GM12878 (cell line): ENCODE measurements at regions not wholly inside any gene's neighbourhood (a gene's known extent, or its start where the extent isn't known, plus 50 kb on each side); places are given as distances from the start of the nearest gene placed in this dataset.

ENCODE experiments used
- BCL11A ChIP-seq: IDR thresholded peaks from 2 replicates; pipeline ENCODE4 v1.6.1; 2011; ENCODE audit warnings: low read depth, low read length
- CHD2 ChIP-seq: IDR thresholded peaks from 2 replicates; pipeline ENCODE4 v1.6.1; 2011; ENCODE audit warnings: low read depth, low read length, improper control_type of control experiment, borderline replicate concordance
- HCFC1 ChIP-seq: fragments of 150-350 bp; IDR thresholded peaks from 2 replicates; pipeline ENCODE4 v1.6.1; 2014; ENCODE audit warnings: low read length
- JUND ChIP-seq: IDR thresholded peaks from 2 replicates; pipeline ENCODE4 v1.6.1; 2012; ENCODE audit warnings: low read depth, mild to moderate bottlenecking, low read length, improper control_type of control experiment, moderate library complexity
- KDM1A ChIP-seq: fragments of 200-600 bp; sonication (generic); IDR thresholded peaks from 2 replicates; pipeline ENCODE4 v1.6.1; 2016; ENCODE audit warnings: borderline replicate concordance
- NFYA ChIP-seq: IDR thresholded peaks from 2 replicates; pipeline ENCODE4 v1.6.1; 2011; ENCODE audit warnings: low read depth, mild to moderate bottlenecking, low read length, improper control_type of control experiment, borderline replicate concordance
- POLR2A ChIP-seq: IDR thresholded peaks from 2 replicates; pipeline ENCODE4 v1.6.1; 2011; ENCODE audit warnings: low read depth, mild to moderate bottlenecking, low read length
- SREBF1 ChIP-seq: IDR thresholded peaks from 2 replicates; pipeline ENCODE4 v1.6.1; 2012; ENCODE audit warnings: mild to moderate bottlenecking, low read length
- TAF1 ChIP-seq: IDR thresholded peaks from 2 replicates; pipeline ENCODE4 v1.6.1; 2011; ENCODE audit warnings: mild to moderate bottlenecking, low read depth, low read length, borderline replicate concordance
- ZNF207 ChIP-seq: fragments of 450-650 bp; IDR thresholded peaks from 2 replicates; pipeline ENCODE4 v1.6.1; 2014; ENCODE audit warnings: antibody characterized with exemption, mild to moderate bottlenecking, borderline replicate concordance
- TF ChIP-seq, protein P1 (sequence below): IDR thresholded peaks from 2 replicates; pipeline ENCODE4 v1.6.1; 2011; ENCODE audit warnings: low read depth, low read length, improper control_type of control experiment, borderline replicate concordance
- TF ChIP-seq, protein P2 (sequence below), 3 experiments: IDR thresholded peaks in 2 of 3; conservative IDR thresholded peaks in 1 of 3; 2 replicates each; pipeline ENCODE4 v1.5.1; 2011; ENCODE audit warnings: low read depth in 3 of 3, low read length in 3 of 3, mild to moderate bottlenecking in 3 of 3, control low read depth in 2 of 3, moderate library complexity in 2 of 3, inconsistent platforms in 1 of 3, mixed read lengths in 1 of 3; ENCODE audit not compliant: control insufficient read depth in 2 of 3, insufficient read depth in 1 of 3; ENCODE audit errors: extremely low read depth in 1 of 3

DNA sequence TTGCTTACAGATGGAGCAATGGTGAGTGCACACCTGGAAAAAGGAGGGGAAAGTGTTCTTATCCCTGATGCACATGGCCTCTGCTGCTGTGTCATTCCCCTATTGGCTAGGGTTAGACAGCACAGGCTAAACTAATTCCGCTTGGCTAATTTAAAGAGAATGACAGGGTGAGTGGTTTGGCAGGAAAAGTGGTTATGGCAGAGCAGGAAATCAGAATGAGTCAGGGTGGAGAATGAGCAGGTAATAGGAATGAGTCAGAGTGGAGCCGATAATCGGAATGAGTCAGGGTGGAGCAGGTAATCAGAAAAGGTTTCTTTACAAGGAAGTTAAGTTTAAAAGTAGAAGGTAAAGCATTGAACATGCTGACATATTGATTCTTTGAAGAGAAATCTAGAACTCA, 355.5 kb upstream of the HTR1E start:
- TF ChIP-seq POLR2A (no peak), TAF1 (no peak), NFYA (no peak), CHD2 (no peak), HCFC1 (no peak), JUND (no peak), SREBF1 (no peak), ZNF207 (no peak), BCL11A (no peak), KDM1A (no peak)
- TF ChIP-seq, protein P1, sequence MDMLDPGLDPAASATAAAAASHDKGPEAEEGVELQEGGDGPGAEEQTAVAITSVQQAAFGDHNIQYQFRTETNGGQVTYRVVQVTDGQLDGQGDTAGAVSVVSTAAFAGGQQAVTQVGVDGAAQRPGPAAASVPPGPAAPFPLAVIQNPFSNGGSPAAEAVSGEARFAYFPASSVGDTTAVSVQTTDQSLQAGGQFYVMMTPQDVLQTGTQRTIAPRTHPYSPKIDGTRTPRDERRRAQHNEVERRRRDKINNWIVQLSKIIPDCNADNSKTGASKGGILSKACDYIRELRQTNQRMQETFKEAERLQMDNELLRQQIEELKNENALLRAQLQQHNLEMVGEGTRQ, result no peak
- TF ChIP-seq, protein P2, sequence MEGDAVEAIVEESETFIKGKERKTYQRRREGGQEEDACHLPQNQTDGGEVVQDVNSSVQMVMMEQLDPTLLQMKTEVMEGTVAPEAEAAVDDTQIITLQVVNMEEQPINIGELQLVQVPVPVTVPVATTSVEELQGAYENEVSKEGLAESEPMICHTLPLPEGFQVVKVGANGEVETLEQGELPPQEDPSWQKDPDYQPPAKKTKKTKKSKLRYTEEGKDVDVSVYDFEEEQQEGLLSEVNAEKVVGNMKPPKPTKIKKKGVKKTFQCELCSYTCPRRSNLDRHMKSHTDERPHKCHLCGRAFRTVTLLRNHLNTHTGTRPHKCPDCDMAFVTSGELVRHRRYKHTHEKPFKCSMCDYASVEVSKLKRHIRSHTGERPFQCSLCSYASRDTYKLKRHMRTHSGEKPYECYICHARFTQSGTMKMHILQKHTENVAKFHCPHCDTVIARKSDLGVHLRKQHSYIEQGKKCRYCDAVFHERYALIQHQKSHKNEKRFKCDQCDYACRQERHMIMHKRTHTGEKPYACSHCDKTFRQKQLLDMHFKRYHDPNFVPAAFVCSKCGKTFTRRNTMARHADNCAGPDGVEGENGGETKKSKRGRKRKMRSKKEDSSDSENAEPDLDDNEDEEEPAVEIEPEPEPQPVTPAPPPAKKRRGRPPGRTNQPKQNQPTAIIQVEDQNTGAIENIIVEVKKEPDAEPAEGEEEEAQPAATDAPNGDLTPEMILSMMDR (IDR thresholded peaks at IDR 0.05 in 2 of 3, conservative IDR thresholded peaks at IDR 0.05 in 1 of 3; ENCODE audit: control insufficient read depth in 2 of 3, extremely low read depth in 1 of 3, insufficient read depth in 1 of 3, low read depth in 3 of 3, low read length in 3 of 3), result no peak
